HS-27A (cell line): ENCODE measurements at regions not wholly inside any gene's neighbourhood (a gene's known extent, or its start where the extent isn't known, plus 50 kb on each side); places are given as distances from the start of the nearest gene placed in this dataset.

Experiments
- DNase-seq: peaks from one replicate; pipeline ENCODE4 v3.0.0-alpha.2; 2012; ENCODE audit warnings: low read depth, missing footprints

DNA sequence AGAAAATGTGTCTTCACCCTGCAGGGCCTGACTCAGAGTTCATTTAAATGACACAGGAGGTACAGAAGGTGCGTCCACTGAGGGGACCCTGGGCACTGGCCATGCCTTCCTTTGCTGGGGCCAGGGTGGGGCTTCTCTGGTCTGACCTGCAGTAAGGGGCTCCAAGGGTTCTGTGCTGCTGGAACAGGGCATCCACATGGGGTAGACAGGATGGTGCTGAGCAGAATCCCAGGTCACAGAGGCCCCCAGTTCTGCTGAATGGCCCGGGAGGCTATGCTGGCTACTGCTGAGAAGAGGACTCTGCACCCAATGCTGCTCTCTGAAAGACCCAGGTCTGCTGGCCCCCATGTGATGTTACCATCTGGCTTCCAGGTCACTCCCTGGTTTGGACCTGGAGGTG, 150.4 kb upstream of the GGTLC1 start:
- no peak for DNase-seq

DNA sequence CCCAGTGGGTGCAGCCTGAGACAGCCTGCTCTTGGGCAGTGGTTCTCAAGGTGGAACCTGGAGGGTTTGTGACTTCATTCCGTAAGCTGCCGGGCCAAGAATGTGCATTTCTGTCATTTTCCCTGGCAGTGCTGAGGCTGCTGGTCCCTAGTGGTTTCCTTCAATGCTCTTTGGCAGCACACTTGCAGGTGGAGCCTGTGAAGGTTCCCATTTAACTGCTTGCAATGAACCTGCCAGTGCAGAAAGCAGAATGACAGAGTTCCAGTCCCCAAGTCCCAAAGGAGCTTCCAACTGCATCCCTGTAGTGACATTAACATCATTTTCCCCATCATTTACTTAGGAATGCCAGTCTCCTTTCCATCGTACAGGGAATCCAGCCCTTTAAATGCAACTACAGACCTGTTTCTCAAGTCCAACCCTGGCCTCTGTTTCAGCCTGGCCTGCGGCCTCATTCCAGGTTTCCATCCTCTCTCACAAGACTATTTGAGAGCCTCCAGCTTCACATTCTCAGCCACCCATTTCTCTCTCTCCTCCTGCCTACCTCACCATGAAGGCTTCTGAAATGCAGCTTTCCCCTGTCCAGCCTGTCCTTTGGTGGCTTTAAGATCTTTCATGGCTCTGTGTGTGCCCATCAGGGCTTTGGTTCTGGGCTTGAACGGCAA, 149.7 kb upstream of the GGTLC1 start:
- DNase-seq, result no peak

- DNase-seq, result no peak
Observed at GRCh38 chr20:24136659-24137246, 148.2 kb upstream of the GGTLC1 start.

GRCh38 chr20:24135781-24136180, 147.2 kb upstream of the GGTLC1 start:
- no peak for DNase-seq

DNA sequence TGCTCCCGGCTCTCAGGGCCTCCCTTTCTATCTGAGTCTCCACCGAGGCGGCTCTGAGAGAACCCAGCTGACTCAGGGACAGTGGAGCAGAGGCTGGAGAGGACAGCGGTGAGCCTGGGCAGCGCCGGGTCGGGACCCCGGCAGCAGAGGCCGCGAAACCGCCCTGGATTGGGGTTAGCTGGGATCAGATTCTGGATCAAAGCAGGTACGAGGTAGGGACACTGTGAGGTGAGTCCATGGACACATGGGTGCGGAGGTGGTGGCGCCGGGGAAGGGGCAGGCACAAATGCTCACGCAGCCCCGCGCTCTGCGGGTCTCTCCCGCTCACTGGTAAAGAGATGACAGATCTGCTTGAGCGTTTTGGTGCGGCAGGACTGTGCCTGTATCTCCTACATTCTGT, 146.4 kb upstream of the GGTLC1 start:
- DNase-seq, result no peak

GRCh38 chr20:24134284-24134683, 145.7 kb upstream of the GGTLC1 start:
- no peak for DNase-seq

DNA sequence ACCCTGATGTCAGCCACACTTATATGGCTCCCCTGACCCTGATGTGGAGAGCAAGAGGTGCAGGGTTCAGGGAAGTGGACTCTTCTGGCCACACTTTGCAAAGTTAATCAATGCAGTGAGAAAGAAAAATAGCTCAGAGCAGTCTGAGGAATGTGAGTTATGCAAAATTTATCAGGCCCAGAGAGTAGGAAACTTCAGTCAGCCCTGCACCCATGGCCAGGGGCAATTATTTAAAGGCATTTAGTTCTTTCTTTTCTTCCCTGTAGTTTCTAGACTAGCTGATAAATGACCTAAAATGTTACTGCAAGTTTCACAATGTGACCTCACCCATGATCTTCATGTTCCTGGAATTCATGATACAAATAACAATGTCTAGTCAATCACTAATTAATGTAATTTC, 143.7 kb upstream of the GGTLC1 start:
- no peak for DNase-seq

GRCh38 chr20:24131684-24132083, 143.1 kb upstream of the GGTLC1 start:
- no peak for DNase-seq

DNA sequence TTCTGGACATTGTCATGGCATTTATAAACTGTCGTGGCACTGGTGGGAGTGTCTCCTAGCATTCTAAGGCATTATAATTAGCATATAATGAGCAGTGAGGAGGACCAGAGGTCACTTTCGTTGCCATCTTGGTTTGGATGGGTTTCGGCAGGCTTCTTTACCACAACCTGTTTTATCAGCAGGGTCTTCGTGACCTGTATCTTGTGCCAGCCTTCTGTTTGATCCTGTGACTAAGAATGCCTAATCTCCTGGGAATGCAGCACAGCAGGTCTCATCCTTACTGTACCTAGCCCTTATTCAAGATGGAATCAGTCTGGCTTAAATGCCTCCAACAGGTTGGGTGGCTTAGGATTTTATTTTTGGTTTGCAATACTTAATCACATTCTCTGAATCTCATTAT, 142.7 kb upstream of the GGTLC1 start:
- DNase-seq, result no peak

DNA sequence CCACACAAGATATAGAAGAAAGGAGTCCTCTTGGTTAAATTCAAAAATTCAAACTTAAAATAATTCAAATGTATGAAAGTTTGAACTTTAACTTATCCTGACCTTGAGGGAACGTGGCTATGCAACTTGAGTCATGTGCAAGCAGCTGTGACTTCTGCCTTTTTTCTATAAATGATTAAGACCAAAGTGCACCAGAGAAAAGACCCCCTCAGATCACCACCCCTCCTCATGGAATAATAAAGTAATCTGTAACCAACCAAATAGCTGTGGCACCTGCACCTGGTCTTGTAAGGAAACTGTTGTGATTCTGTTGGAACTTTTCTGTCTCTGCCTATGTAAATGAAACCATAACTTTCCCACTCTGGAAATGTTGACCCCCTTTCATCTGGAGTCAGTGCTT, 141.1 kb upstream of the GGTLC1 start:
- no peak for DNase-seq

DNA sequence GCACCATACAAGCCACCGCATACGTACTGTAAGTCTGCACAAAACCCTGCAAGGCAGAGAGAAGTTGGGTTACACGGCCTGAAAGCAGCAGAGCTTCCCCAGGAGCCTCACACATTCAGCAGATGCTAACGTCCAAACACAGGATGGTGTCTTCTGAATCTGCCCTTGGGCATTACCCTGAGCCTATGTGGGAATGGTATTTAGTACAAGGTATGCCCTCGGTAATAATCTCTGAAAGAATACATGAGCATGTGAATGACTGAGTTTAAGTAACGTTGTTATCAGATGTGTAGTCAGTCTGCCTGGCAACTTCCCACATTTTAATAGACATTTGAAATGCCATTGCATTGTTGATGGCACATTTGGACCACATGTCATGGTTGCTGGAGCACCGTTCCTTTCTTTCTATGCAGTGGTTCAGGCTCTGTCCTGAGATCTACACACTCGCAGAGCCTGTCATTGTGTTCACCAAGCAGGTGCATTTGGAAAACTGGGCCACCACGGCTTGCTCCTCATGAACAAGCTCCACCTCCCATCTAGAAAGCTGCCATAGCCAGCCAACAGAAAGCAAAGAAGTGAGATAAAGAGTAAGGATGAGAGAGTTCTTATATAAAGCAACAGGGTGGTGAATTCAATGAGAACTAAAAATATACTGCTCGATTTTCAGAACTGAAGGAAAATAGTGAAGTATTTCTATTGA, 136.5 kb upstream of the GGTLC1 start:
- no peak for DNase-seq

- DNase-seq, result no peak
Observed at GRCh38 chr20:24124003-24124402, 135.4 kb upstream of the GGTLC1 start.

GRCh38 chr20:24118441-24119175, 130.0 kb upstream of the GGTLC1 start:
- no peak for DNase-seq

DNA sequence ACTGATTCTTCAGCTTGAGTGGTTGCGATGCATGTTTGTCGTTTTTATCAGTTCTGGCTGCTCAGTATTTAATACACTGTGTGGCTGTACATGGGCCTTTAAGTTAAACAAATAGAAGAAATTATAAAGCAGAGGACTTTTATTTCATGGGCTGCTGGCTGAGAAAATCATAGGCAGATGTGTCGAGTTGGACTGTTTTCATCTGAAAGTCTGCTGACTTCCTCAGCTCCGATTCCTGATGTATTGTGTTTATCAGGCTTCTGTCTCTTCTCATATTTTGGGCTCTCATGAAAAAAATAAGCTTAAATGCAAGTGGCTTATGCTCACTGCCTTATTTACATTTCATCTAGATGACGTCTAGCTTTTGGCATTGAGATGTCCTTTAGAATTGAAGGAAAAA, 129.5 kb upstream of the GGTLC1 start:
- no peak for DNase-seq

DNA sequence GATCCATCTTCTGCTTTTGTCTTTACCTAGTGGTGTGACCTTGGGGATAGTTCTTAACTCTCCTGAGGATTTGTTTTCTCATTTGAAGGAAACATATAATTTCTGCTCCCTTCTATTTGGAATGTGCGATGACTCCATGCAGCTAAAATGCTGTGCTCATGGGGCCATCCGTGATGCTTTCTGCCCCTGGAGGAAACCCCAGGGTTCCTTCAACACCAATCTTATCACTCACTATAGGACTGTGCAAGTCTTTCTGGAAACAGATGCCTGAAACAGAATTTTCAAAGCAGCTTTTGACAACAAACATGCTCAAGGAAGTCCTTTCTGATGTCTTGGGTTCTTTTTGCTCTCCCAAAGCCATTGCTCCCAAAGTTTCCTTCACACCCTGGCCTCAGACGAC, 128.8 kb upstream of the GGTLC1 start:
- no peak for DNase-seq

- DNase-seq, result no peak
Observed at GRCh38 chr20:24116611-24117010, 128.0 kb upstream of the GGTLC1 start.

- no peak for DNase-seq
Observed at GRCh38 chr20:24112360-24112759, 123.8 kb upstream of the GGTLC1 start.

DNA sequence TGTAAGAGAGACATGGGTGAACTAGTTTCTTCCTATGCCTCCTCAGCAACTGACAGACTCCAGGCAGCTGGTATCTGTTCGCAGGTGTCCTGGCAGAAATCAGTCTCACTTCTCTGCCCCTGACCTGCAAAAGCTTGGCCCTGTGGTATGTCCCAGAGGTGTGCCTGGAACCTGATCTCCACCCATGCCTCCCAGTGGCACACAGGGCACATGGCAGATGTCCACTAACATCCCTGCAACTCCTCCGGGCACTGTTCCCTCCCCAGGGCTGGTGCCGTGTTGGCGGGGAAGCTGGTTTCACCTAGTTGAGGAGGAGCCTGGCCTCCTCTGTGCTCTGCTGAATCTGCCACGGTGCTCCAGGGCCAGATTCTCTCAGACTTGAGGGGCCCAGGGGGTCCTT, 123.3 kb upstream of the GGTLC1 start:
- no peak for DNase-seq

GRCh38 chr20:24109537-24109936, 121.0 kb upstream of the GGTLC1 start:
- no peak for DNase-seq

DNA sequence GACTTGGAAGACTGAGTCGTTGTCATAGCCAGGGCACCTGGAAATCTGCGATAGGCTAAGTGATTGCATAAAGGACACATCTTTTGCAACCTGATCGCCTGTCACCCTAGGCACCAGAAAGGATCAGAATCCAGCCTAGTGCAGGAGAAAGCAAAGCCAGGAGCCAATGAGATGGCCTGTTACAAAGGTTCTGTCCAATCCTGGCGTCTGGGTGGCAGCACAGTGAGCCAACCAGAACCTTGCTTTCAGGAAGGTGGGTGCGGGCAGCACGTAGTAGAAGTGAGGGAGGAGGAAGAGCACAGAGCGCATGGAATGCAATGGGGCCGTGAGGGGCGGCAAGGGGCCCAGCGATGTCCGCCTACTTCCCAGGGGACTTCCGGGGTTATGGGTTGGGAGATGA, 120.4 kb upstream of the GGTLC1 start:
- DNase-seq, result no peak

DNA sequence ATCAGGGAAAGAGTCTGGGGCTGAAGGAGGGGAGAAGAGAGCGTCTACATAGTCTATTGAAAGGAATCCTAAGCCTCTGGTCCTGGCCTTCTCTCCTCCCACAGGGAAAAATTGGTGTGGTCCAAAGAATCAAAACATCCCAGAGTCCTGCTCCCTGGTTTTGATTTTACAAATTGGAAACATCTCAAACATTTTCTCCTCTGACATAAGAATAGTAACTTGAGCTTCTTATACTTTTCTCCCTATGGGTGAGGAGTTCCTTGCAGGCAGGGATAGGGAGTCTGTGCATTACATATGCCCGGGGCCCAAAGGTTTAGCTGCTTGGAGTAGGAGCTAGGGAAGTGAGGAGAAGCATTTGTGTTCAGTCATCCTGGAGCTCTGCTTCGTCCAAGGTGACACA, 120.0 kb upstream of the GGTLC1 start:
- DNase-seq, result no peak

- DNase-seq, result no peak
Observed at GRCh38 chr20:24106801-24107445, 118.3 kb upstream of the GGTLC1 start.
